Stimulated activated CD8-positive, alpha-beta memory T cell treated with anti-CD3 and anti-CD28 coated beads, Interleukin-2, amount 100 ng/mL, for 1 hour (primary cell): ENCODE measurements at regions not wholly inside any gene's neighbourhood (a gene's known extent, or its start where the extent isn't known, plus 50 kb on each side); places are given as distances from the start of the nearest gene placed in this dataset.
"Not testable (repeated sequence)": the region's sequence is repeated elsewhere in the genome, so short reads cannot be mapped to it uniquely, and the experiment has no call there.

Experiments used
- DNase-seq, 2 donors: peaks; one replicate each; pipeline ENCODE4 v3.0.0-alpha.2; 2020; ENCODE audit warnings: low read depth in 2 of 2

DNA sequence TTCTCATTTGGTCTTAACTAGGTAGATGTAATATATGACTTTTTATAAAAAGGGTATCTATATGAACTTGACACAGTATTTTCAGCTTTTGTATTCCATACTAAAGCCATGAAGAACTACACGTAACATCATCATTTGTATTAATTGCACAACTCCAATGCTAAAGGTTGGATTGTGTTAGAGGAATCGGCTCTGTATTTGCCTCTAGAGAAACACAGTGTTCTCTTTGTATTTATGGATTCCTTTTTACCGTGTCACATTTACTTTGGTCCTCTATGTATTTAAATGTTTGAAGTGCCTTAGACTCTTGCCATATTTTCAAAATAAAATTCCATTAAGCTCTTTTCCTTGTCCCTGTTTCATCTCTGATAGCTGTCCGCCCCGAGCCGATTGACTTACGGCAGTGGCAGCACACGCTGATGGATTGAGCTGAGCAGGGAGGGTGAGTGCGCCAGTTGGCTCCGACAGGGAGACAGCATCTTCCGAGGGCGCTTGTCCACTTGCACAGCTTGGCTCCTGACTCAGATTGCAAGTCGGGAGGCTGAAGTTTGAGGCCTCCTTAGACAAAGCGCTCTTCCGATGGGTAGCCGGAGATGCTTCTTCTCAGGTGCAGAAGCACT lies 95.6 kb upstream of the DMRT1 start:
- no peak for DNase-seq

DNA sequence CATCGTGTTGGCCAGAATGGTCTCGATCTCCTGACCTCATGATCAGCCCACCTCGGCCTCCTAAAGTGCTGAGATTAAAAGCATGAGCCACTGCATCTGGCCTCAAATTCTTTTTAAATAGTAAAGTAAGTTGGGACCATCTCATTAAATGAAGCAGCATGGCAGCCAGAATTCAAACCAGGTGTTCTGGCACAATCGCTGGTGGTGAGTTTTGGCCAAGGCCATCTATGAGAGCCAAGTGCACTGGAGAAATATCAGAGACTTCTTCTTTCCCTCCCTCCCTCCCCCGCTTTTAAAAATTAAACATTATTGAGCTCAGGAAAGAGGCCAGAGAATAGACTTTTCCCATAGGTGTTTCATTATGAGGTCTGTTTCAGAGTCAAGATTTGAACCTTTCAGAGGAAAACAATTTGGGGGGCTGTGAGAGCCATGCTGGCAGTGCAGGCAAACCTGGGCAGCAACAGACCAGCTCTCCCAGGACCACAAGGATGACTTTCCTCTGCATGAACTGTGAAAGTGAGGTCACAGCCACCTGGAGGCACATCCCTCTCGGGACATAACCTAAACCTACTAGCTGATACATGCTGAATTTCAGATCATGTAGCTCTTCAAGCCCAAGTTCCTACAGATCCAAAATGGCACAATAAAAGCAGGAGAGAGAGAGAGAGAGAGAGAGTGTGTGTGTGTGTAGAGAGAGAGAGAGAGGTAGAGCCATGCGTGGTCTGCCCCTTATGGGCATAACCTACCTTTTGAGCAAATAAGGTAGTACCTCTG lies 94.6 kb upstream of the DMRT1 start:
- no peak for DNase-seq

DNA sequence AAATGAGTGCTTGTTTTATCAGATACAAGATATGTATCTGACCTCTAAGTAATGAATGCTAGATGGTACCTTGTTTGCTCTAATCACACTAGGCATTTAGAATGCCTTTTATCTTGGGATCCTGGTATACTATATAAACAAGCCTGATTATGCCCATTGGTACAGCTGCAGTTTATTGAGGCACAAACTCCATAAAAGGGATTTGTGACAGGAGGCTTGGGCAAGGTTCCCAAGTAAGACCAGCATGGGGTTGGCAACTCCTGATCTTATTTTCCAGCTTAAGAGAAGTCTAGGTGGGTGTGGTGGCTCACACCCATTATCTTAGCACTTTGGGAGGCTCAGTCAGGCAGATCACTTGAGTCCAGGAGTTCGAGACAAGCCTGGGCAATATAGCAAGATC lies 93.9 kb upstream of the DMRT1 start:
- no peak for DNase-seq

DNA sequence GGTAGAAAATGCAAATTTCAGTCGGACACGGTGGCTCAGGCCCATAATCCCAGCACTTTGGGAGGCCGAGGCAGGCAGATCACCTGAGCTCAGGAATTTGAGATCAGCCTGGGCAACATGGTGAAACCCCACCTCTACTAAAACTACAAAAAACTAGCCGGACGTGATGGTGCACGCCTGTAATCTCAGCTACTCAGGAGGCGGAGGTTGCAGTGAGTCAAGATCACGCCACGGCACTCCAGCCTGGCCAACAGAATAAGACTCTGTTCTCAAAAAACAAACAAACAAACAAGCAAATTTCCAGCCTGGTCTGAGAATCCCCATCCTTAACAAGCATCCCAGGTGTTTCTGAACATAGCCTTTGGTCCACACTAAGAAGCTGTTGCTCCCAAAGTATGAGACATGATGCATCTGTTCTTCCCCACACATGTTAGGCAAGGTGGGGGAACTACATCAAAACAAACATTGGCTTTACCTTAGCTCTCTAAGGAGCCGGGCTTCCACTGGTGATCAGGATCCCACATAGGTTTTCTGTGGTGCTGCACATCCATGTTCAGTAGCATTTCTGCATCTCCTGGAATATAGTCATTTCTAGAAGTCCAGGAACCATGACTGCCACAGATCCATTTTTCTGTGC lies 92.5 kb upstream of the DMRT1 start:
- DNase-seq: no peak

DNA sequence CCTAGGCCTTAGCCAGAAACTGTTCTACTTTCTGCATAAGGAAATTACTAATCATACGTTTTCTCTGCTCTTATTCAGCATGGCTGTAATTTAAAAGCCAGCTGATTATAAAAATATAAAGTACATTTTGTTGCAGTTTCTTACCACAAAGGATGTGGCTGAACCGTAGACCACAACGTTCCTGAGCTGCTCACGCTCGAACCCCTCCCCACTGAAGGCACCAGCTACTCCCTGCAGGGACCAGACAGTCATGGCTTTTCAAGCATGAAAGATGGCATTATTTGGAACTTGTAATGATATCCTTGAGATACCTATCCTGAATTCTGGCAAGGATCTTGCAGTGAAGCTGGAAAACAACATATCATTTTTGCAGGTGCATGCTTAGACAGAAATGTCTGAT lies 91.8 kb upstream of the DMRT1 start:
- DNase-seq: no peak

DNA sequence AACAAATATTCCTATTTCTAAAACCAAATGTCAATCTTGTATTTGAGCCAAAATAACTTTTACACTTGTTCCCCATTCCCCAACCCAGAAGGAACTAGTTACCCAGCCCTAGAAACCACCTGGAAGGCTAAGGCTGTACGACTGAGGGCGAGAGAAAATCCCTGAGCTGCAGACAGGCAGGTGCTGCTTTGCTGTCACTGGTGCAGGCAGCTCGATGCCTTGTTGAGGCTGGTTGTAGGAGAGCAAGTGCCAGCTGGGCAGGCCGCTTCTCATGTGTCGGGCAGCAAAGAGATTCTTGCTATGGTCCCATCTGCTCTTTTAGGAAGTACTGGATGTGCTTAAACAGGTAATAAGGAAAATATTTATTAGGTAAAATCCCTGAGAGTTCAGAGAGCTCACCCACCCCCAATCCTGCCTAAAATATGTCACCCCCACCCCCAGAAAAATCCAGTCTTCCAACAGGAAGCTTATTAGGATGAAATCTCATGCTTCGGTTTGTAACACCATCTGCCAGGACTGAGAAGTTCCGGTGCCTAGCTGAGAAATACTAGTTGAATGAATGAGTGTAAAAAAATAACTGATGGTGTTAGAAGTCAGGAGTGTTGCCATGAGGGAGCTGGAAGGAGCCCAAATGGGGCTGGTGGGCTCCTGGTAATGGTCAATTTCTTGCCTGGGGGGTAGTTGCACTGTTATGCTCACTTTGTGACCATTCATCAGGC lies 91.1 kb upstream of the DMRT1 start:
- no peak for DNase-seq

DNA sequence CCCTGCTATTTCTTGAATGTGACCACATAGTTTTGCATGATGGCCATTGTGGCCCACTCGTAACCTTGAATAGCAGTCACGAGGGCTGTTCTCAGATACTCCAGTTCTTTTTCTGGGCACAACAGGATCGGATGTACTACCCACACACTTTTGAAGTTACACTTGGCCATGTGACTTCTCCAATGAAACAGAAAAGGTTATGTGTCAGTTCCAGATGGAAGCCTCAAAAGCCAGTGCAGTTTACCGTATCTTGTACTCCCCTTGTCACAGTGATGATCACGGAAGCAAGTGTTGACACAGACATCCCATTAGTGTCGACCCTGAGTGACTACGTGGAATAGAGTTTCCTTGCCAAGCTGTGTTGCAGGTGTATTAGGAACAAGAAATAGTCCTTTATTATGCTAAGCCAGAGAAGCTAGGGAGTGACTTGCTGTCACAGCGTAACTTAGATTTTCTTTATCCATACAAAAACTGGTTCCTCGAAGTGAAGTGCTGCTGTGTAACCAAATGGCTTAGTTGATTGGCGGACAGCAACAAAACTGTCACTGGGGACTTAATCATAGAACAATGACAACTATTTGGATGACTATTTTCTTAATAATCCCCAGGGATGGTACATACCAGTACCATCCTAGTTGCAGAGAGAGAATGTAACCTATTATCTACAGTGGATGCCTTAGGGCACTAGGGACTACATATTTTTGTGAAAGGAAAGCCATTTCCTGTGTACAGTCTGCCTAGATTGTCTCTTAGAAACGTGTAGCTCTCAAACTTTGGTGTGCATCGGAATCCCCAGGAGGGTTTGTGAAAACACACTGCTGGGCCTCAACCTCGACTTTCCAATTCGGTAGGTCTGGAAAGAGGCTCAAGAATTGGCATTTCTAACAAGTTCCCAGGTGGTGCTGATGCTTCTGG lies 90.1 kb upstream of the DMRT1 start:
- no peak for DNase-seq

DNA sequence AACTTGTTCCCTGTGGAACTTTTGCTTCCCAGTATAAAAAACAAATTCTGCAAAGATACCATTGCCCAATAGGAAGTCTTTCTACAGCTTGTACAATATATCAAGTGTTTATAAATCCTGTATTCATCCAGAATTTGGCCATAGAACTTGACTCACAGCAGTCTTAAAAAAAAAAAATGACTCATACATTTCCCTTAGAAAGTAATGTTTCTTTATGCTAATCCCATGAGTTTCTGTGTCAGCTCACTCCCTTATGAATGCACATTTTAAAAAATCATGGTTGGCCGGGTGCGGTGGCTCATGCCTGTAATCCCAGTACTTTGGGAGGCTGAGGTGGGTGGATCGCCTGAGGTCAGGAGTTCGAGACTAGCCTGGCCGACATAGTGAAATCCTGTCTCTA lies 89.3 kb upstream of the DMRT1 start:
- no peak for DNase-seq

DNA sequence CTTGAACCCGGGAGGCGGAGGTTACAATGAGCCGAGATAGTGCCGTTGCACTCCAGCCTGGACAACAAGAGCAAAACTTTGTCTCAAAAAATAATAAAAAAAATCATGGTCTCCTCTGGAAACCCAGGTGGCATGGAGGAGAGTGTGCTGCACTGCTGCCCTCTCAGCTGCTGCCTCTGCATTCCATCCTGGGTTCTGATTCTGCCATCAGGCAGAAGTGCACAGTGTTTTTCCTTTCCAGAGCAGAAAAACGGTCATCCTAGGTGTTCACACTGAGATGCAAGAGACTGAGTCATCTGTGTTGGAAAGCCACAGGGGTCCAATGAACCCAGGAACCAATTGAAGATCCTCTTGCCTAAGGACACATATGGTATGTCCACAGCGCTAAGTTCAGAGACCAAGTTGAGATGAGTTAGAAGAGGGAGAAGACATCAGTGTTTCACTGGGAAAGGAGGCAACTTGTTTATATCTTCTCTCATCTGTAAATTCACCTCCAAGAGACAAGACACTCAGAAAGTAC lies 88.8 kb upstream of the DMRT1 start:
- no peak for DNase-seq

DNA sequence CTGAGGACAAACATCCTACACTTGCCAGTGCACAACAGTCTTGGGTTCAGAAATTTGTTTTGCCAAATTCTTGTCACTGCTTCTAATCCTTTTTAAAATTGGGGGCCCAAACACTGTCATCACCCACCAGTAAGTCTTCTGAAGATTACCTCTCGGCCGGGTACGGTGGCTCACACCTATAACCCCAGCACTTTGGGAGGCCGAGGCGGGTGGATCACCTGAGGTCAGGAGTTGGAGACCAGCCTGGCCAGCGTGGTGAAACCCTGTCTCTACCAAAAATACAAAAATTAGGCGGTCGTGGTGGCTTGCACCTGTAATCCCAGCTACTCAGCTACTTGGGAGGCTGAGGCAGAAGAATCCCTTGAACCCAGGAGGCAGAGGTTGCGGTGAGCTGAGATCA lies 87.8 kb upstream of the DMRT1 start:
- DNase-seq: not testable (repeated sequence)

DNA sequence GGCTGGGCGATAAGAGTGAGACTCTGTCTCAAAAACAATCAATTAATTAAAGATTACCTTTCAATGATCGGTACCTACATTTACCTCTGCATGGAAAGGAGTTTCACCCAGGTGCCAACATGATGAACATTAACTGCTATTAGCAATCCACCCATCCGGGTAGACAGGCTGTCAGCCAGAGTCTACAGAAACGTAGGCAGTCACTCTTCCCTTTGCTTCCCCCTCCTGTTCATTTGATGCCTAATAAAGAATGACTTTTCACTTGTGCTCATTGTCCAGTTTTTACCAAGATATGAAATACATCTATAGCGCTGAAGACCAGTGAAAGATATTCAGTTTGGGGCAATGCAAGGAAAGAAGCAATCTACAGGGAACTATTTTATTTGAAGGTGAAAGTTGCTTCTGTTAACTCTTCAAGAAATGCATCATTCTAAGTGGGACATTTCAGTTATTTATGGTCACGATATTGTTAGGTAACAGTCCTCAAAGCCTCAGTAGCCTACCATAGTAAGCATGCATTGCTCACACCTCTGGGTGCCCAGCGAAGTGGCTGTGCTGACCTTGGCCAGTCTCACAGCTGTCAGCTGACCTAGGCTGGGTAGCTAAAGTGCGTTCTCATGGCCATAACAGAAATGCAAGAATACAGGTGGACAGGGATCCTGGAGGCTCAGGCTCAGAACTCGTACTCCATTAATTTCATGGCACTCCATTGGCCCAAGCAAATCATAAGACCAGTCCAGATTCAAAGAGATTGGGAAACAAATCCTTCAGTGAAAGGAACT lies 87.2 kb upstream of the DMRT1 start:
- no peak for DNase-seq

DNA sequence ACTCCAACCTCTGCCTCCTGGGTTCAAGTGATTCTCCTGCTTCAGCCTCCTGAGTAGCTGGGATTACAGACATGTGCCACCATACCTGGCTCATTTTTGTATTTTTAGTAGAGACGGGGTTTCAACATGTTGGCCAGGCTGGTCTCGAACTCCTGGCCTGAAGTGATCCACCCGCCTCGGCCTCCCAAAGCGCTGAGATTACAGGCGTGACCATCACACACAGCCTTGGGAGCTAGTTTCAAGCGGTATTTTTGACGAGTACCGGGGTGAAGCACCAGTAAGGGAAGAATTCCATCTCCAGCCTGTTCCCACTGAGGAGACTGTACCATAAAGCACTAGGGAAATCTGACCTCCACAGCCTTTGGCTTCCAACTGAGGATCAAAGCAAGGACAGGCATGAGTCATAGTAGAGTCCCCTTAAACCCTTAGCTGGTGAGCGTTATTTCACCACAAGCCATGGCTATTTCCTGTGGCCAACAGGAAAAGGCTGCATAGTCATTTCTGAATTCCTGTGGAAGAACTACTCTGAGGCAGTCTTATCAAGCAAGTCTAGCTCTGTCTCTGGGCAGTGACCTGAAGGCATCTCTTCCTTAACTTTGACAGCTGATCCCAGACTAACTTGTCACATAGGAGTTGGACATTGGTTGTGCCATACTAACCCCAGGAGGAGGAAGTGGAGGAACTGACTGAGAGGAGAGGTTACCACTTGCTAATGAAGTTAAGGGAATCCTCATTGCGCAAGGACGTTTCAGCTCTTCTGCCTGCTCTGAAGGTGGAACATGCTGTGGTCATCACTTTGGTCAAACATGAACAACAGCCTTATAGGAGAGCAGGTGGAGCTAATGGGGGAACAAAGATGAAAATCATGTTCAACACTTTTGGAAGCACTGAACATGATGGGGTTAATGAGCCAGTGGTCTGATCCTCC lies 85.8 kb upstream of the DMRT1 start:
- no peak for DNase-seq

DNA sequence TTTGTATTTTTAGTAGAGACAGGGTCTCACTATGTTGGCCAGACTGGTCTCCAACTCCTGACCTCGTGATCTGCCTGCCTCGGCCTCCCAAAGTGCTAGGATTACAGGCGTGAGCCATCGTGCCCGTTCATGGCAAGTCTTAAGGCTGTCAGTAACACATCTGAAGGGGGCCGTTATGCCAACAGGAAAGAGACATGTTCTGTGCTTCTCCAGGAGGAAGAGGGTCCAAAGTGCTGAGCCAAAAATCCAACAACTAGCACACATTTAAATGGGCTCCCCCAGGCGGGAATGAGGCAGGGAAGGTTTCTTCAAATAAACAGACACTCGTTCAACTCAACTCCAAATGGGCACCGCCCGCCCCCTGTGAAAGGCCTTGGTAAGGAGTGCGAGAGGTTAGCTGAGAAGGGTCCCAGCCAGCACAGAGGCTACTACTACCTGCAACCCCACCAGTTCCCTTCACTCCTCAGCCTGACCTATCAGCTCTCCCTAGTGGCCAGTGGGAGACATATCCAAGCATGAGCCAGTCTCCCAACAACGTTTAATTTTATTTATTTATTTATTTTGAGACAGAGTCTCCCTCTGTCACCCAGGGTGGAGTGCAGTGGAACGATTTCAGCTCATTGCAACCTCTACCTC lies 84.1 kb upstream of the DMRT1 start:
- DNase-seq: no peak

DNA sequence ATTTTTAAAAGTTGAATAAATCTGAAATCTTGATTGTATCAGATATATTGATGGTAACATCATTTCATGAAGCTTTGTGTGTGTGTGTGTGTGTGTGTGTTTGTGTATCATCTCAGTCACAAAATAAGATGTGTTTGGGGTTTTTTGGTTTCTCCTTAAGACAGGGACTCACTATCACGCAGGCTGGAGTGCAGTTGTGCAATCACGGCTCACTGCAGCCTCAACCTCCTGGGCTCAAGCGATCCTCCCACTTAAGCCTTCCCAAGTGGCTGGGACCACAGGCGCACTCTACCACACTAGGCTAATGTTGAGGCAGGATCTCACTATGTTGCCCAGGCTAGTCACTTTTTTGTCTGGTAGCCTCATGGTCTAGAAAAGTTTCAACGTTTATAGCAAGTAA lies 83.4 kb upstream of the DMRT1 start:
- no peak for DNase-seq

DNA sequence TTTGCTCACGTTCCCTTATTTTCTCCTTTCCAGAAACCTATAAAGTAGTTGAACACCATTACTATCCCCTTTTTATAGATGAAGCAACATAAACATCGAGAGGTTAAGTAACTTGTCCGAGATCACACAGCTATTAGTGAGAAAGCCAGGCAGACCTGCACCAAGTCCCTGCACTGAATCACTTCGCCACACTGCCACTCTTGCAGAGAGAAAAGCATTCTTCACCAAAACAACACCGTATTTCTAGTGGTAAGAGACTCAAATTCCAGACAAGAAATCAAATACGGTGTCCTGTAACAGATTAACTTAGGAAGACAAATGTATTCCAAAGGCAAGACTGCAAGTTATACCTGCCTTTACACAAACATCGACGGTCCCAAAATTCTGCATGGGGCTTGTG lies 82.0 kb upstream of the DMRT1 start:
- no peak for DNase-seq

DNA sequence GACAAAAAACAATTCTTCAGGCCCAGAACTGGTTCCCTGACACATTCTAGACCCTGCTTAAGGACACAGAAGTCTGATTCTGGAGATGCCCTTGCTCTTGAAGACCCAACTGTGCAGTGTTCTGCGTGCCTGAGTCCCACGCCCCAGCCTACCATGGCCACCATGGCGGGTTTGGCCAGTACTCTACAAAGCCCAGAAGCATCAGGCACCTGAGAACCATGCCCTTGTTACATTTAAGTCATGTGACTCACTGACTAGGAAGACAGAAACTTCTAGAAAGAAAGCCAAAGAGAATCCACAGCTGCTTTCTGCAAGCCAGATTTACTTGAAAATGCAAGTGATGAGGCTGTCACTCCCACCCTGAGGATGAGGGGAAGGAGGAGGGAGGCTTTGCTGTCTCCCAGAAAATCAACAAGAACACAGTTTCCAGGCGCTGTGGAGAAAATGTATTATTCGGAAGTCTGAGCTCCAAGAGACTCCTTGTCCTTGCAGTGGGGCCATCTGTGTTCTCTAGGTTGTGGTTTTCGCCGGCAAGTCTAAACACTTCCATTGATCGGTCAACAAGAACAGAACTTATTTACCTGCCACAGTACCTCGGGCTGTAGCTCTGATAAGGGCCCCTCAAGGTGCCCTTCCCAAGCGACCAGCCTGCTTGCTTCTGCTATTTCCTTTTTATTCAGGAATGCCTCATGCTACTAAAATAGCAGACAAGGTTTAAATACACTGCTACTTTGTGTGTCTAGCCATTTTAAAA lies 81.3 kb upstream of the DMRT1 start:
- no peak for DNase-seq

DNA sequence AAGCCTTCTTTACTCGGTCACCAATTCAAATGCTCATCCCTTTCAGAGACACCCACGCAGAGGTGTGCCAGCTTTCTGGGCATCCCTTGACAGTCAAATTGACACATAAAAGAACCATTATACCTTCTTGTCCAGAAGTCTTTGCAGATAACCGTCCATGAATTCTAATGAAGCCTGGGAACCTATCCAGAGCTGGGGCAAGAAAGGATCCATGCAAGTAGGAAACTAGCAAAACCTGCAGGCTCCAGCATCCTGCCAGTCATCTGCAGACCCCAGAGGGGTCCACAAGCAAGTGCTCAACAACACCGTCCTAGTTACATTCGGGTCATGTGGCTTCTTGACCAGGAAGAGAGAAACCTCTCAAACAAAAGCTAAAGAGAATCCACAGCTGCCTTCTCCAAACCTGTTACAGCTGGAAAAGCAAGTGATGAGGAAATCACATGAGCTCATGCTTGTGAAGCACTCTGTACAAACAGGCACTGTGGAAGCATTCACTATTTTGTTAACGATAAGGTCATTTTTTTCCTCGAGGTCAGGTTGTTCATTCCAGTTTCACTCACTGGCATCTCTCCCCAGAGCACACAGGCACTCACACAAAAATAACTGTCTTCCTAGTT lies 80.2 kb upstream of the DMRT1 start:
- no peak for DNase-seq
